Putamen (tissue), 1 donor: ENCODE measurements at regions not wholly inside any gene's neighbourhood (a gene's known extent, or its start where the extent isn't known, plus 50 kb on each side); places are given as distances from the start of the nearest gene placed in this dataset.

Experiments used
- DNase-seq: peaks from one replicate; pipeline ENCODE4 v3.0.0-alpha.2; 2016; ENCODE audit warnings: low spot score

DNA sequence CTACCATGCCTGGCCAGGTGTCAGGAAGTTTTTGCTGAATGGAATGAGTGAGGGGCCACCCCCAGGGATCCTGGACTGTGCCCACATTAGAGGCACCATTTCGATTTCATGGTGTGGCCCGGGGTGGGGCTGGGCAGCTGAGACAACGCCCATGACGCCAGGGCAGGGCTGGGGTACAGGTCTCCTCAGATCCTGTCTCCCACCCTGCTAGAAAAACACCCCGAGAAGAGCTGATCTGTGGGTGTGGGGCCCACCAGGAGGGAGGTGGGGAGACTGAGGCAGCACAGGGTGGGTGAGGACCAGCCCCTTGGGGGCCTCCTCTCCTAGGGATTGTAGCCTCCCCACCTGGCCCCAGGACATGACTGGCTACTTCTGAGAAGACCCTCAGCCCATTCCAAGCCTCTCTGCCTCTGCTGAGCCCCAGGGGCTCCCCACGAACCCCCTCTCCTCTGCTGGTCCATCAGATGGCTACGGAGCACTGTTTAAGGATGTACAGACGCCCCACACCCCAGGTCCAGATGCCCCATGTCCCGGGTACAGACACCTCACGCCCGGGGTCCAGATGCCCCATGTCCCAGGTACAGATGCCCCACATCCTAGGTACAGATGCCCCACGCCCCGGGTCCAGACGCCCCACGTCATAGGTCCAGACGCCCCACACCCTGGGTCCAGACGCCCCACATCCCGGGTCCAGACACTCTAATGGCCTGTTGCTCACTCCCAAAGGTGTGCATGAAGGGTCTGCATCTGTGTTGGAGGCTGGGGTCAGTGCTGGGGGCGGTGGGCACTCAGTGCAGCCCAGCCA, 99.4 kb downstream of the MICALL2 start:
- no peak for DNase-seq

DNA sequence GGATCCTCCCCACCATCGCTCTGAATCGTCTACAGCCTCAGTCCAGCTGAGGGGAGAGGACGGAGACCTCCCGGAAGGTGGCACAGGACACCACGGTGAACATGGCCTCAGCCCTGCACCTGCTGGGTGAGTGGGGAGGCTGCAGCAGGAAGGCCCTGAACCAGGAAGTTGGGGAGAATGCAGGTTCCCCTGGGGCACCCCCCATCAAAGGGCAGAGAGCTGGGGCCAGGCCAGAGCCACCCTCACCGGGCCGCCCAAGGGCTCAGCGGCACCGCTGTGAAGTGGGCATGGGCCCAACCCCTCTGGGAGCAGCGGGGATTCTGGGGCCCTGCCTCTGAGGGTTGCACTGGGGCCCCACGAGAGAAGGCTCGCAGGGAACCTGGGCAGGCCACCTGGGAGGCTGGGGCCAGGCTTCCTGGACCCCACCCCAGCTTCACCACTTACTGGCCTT, 98.7 kb downstream of the MICALL2 start:
- DNase-seq: no peak

GRCh38 chr7:1361016-1361755, 98.1 kb downstream of the MICALL2 start:
- no peak for DNase-seq

GRCh38 chr7:1361756-1362125, 97.5 kb downstream of the MICALL2 start:
- DNase-seq: no peak

DNA sequence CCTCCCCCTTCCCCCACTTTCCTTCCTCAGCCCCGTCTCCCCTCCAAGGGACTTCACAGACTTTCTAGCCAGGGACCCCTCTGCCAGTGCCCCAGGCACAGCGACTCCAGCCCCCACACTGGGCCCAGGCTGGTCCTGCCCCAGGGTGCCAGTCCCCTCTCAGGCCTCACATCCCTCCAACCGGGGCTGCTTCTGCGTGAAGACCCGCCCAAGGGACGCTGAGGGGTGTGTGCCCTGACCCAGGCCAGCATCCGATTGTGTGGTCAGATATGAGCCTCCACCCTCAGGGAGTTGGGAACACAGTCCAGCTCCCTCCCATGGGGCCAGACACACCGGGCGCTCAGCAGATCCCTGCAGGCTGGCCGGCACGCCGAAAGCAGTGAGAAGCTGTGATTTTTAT, 97.0 kb downstream of the MICALL2 start:
- no peak for DNase-seq

DNA sequence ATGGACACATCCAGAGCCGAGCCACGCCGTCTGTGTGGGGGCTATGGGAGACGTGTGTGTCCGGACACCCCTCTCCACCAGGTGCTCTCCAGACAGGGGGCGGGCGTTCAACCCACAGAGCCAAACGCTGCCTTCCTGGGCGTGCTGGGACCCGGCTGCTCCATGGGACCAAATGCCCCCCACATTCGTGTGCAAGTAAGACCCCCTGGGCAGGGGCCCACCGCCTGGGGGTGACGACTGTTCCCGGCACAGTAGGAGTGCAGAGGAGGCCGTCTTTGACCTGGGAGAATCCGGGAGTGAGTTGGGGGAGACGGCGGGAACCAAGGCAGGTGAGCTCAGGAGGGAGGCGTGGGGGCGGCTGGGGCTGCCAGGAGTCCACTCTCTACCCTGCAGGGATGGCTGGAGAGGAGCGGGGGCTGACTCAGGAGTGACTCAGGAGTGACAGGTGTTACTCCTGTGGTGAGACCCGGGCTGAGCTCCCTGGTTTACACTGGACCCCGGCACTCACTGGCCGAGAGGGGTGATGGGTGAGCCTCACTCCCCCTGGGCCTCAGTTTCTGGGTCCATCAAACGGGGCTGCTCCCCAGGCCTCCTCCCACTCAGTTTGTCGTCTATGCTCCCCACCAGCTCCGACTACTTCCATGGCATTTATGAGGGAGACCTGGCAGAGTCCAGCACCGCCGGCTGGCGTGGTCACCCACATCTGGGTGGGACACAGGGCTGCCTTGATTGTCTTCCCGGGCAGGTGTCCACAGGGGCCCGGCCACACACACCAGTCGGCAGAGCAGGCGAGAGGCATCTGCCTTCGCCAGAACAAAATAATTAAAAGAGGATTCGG, 95.0 kb downstream of the MICALL2 start:
- DNase-seq: no peak

GRCh38 chr7:1364906-1365570, 94.2 kb downstream of the MICALL2 start:
- no peak for DNase-seq

DNA sequence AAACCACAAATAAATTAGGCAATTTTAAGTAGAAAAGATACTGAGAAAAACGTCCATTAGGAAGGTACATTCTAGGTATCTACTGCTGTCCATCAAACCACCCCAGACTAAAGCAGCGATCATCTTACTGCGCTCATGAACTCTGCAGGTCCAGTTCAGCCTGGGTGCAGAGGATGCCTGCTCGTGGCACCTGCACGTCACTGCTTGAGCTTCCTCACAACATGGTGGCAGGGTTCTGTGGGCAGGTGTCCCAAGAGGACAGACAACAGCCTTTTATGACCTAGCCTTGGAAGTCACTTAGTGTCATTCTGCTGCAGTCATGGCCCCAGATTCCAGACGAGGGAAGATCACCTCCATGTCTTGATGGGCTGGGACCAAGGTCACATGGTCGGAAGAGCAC, 93.4 kb downstream of the MICALL2 start:
- no peak for DNase-seq

DNA sequence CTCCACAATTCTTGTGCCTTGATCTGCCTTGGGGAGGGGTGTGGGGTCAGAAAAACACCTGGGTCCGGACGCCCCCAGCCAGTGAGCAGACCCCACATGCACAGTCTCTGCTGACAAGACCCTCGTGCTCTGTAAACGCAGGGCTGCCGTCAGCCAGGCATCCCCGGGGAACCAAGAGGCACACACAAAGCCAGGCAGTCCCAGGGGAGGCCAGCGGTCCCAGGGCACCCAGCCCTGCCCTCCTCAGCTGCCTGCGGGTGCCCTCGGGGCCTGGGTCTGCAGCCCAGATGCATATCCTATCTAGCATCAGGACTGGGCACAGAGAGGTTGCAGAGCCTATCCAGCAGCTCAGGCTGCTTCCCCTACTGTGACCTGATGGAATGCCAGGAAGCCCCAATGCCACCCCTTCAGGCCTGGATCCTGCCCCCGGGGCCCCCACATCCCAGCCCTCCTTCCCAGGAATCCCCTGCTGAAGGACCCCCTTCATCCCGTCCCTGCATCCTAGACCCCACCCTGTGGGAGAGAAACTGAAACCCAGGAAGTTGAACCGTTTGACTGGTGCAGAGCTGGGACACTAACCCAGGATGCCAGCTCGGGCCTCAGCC, 92.4 kb downstream of the MICALL2 start:
- DNase-seq: no peak

- DNase-seq: no peak
Observed at GRCh38 chr7:1367501-1368183, 91.6 kb downstream of the MICALL2 start.

DNA sequence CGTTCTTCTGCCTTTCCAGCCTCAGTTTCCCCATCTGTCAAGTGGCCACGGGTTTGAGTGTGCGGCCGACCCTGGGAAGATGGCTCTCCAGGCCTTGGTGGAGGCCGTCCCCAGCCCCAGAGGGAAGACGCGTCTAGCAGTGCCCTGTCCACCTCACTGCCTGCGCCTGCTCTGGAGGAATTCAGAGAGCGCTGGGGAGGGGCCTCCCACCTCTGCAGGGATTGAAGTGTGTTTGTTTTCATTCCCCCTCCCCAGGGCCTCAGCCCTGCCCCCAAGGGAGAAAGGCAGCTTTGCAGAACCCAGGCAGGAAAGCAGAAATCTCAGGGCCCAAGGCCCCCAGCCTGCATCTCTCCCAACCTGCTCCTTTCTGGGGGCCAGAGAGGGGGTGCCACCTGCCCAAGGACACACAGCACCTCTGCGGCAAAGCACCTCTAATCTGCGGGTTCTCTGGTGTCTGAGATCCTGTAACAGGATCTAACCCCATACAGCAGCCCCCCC, 91.0 kb downstream of the MICALL2 start:
- no peak for DNase-seq

GRCh38 chr7:1368682-1369571, 90.3 kb downstream of the MICALL2 start:
- no peak for DNase-seq

- no peak for DNase-seq
Observed at GRCh38 chr7:1369916-1370657, 89.2 kb downstream of the MICALL2 start.

DNA sequence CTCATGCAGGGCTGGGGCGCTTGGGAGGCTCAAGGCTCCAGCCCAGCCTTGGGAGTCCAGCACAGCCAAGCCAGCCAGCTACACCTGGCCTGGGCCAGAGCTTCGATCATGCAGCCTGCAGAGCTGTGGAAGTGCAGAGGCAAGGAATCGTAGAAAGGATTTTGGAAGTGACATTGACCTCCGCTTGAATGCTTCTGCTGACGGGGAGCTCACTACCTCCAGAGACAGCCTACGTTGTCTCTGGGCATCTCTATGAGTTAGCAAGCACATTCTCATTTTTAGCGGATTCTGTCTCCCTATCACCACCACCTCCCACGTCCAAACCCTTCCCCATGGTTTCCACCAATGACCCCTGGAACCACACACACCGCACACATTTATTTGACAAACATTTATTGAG, 88.5 kb downstream of the MICALL2 start:
- DNase-seq: no peak

DNA sequence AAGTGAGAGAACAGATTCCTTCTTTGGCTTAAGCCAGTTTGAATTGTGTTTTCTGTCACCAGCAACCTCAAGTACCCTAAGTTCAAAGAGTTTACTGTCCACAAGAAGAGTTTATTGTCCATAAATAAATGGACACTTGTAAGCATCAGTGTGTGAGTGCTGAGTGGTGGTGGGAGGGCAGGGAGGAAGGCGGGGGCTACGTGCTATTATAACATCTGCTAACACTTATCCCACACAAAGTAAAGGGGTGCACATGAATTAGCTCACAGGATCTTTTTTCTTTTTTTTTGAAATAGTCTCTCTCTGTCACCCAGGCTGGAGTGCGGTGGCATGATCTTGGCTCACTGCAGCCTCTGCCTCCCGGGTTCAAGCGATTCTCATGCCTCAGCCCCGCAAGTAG, 87.2 kb downstream of the MICALL2 start:
- DNase-seq: no peak

GRCh38 chr7:1372671-1373379, 86.4 kb downstream of the MICALL2 start:
- DNase-seq: no peak

- DNase-seq: no peak
Observed at GRCh38 chr7:1377111-1377909, 82.0 kb downstream of the MICALL2 start.
